ENCODE measurements at regions not wholly inside any gene's neighbourhood (a gene's known extent, or its start where the extent isn't known, plus 50 kb on each side); places are given as distances from the start of the nearest gene placed in this dataset.

DNA sequence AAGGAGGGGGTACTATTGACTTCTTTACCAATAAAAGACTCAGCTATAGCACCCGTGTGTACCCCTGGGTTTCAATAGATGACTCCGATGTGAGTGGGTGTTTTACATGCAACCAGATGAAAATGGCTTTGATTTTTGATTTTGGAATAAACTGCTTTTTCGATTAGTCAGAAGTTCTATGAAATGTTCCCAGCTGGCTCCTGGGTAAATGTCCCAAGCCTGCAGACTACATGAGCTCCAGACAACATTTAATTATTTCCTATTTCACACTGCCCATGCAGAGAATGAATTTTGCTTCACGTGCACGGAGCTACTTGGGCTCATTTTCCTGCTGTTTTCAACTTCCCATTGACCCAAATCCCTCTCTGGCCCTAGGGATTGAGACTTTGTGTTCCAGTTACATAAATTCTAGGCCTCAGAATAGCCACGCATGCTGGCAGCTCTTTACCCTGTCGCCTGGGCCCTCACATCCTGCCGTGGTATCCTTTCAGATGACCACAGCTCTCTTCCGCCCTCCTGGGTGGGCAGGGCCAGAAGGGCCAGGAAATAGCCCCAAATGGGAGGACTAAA, 59.7 kb downstream of the GPR6 start:
- peak in 1 of 2 donors; percentile 50 for DNase-seq (ENCODE audit: low spot score in 2 of 2)
- intact Hi-C loops (cut with DNase I; ENCODE audit: low total_unique reads) = loop anchor here (5.0 kb wide), 1 partner anchor 336 kb away; no protein-coding TSS in a partner anchor
- TF ChIP-seq POLR2A (IDR thresholded peaks at IDR 0.05) = no peak
- TF ChIP-seq, protein P1, sequence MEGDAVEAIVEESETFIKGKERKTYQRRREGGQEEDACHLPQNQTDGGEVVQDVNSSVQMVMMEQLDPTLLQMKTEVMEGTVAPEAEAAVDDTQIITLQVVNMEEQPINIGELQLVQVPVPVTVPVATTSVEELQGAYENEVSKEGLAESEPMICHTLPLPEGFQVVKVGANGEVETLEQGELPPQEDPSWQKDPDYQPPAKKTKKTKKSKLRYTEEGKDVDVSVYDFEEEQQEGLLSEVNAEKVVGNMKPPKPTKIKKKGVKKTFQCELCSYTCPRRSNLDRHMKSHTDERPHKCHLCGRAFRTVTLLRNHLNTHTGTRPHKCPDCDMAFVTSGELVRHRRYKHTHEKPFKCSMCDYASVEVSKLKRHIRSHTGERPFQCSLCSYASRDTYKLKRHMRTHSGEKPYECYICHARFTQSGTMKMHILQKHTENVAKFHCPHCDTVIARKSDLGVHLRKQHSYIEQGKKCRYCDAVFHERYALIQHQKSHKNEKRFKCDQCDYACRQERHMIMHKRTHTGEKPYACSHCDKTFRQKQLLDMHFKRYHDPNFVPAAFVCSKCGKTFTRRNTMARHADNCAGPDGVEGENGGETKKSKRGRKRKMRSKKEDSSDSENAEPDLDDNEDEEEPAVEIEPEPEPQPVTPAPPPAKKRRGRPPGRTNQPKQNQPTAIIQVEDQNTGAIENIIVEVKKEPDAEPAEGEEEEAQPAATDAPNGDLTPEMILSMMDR (IDR thresholded peaks at IDR 0.05) = no peak
- 59 to 71% methylated on average over 9 of the region's 9 CpGs for WGBS, 2 donors
- no peak overlapping the region for H3K4me3 ChIP-seq (ENCODE audit: low read depth, poor library complexity, severe bottlenecking)

DNA sequence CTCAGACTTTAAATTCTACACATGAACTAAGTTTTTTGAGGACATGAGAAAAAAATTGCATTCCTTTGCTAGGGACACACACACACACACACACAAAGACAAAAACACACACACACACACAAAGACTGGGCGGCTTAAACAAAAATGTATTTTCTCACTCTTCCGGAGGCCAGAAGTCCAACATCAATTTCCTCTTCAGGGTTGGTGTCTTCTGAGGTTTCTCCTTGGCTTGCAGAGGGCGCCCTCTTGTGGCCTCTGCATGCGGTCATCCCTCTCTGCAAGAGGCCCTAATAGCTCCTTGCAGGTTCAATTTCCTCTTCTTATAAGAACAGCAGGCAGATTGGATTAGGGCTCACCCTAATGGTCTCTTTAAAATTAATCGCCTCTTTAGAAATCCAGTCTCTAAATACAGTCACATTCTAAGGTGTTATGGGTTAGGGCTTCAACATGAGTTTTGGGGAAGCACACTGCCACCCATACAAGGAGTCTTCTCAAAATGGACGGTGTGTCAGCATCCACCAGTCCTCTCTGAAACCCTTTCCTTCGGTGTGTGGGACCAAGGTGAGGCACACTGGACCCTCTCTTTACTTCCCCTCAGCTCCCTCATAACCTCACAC, 61.4 kb downstream of the GPR6 start:
- H3K4me3 ChIP-seq (ENCODE audit: low read depth, poor library complexity, severe bottlenecking) = no peak overlapping the region
- TF ChIP-seq, protein P1 (IDR thresholded peaks at IDR 0.05) = peak in 1 of 3 donors; percentile 73
- TF ChIP-seq POLR2A (IDR thresholded peaks at IDR 0.05) = no peak
- intact Hi-C loops (cut with DNase I; ENCODE audit: low total_unique reads) = loop anchor here (5.0 kb wide), 1 partner anchor 337 kb away; no protein-coding TSS in a partner anchor
- 12 to 16% methylated on average over 7 of the region's 7 CpGs for WGBS, 2 donors
- DNase-seq (ENCODE audit: low spot score in 2 of 2) = peak; percentile 86 to 97

DNA sequence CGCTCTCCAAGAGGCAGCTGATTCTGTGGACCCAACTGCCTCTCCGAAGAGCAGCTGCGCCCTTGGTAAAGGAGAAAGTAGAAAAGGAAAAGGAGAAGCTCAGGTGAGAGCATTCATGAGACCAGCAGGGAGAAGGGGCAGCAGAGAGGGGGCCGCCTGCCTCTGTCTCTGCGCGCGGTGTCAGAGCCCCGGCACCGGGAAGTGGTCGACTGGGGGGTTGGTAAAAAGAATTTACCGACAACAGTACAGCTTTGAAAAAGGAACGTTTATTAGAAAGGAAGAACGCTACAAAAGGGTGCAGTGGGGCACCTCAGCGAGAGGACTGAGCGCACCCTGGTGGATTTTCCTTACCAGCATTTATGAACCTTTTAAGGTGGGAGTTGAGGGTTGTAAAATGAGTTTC, 61.9 kb downstream of the GPR6 start:
- intact Hi-C loops (cut with DNase I; ENCODE audit: low total_unique reads) = loop anchor here (5.0 to 10.0 kb wide), 2 partner anchors 145 to 338 kb away; partner anchors contain the start of gene CDC40
- TF ChIP-seq, protein P1 (IDR thresholded peaks at IDR 0.05) = no peak
- no peak for TF ChIP-seq POLR2A (IDR thresholded peaks at IDR 0.05)
- DNase-seq (ENCODE audit: low spot score in 2 of 2) = peak in 1 of 2 donors; percentile 78
- 38 to 40% methylated on average over 15 of the region's 15 CpGs for WGBS, 2 donors
- no peak overlapping the region for H3K4me3 ChIP-seq (ENCODE audit: low read depth, poor library complexity, severe bottlenecking)

DNA sequence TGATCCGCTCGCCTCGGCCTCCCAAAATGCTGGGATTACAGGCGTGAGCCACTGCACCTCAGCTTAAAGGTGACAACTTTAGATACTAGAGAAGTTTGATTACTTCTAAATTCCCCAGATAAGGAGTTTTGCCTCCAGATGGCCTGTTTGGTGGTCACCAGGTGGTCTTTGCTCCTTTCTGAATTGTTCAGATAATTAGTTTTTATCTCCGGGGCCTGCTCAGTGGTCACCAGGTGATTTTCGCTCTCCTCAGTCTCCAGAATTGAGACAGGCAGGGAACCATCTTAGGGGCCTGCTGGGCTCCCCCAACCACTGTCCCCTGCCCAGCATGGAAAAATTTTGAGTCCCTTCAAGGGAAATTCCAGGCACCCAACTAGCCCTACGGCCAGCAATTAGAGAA, 62.6 kb downstream of the GPR6 start:
- peak in 1 of 2 donors; percentile 68 for DNase-seq (ENCODE audit: low spot score in 2 of 2)
- TF ChIP-seq, protein P1 (IDR thresholded peaks at IDR 0.05) = no peak
- no peak for TF ChIP-seq POLR2A (IDR thresholded peaks at IDR 0.05)
- intact Hi-C loops (cut with DNase I; ENCODE audit: low total_unique reads) = loop anchor here (10.0 kb wide), 1 partner anchor 144 kb away; the partner anchor contains the start of gene CDC40

DNA sequence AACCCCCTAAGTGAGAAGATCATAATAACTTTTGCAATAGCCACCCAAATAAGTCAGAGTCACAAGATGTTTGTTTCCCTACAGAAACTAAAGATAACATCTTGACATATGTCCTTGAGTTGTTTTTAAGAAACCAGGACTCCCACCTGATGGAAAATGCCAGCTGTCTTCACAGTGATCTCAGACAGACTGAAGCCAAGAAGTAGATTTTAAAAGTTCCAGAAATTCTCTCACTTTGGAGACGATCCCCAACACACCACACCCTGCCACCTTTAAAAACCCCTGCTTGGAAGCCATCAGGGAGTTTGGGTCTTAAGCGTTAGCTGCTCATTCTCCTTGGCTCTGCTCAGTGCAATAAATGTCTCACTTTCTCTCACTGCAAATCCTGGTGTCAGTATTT, 63.0 kb downstream of the GPR6 start:
- peak in 1 of 2 donors; percentile 25 for DNase-seq (ENCODE audit: low spot score in 2 of 2)
- no peak for TF ChIP-seq POLR2A (IDR thresholded peaks at IDR 0.05)
- H3K4me3 ChIP-seq (ENCODE audit: low read depth, poor library complexity, severe bottlenecking) = no peak overlapping the region
- WGBS, 2 donors = 30 to 35% methylated on average over 2 of the region's 2 CpGs
- intact Hi-C loops (cut with DNase I; ENCODE audit: low total_unique reads) = loop anchor here (10.0 kb wide), 1 partner anchor 144 kb away; the partner anchor contains the start of gene CDC40

More for the DNA sequence above, 62.6 kb downstream of the GPR6 start:
- 86 to 92% methylated on average over 7 of the region's 7 CpGs for WGBS, 2 donors
- H3K4me3 ChIP-seq (ENCODE audit: low read depth, poor library complexity, severe bottlenecking) = no peak overlapping the region

DNA sequence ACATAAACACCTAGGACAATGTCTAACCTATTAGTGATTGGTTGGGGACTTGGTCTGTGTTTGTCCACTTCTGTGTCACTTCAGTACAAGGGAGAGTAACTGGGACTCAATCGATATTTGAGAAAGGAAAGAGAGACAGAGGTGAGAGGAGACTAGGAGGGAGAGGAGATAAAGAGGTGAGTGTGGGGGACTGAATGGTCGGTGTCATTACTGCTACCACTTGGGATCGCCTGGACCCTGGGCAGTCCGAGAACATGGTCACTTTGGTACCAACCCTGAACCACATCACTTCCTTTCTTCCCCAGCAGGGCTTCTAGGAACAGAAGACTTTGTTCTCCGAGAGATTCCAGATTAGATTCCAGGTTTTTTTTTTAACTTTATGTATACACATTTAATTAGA, 63.7 kb downstream of the GPR6 start:
- DNase-seq (ENCODE audit: low spot score in 2 of 2) = peak in 1 of 2 donors; percentile 58
- intact Hi-C loops (cut with DNase I; ENCODE audit: low total_unique reads) = loop anchor here (10.0 kb wide), 1 partner anchor 143 kb away; the partner anchor contains the start of gene CDC40
- TF ChIP-seq, protein P1 (IDR thresholded peaks at IDR 0.05) = no peak
- TF ChIP-seq POLR2A (IDR thresholded peaks at IDR 0.05) = no peak
- WGBS, 2 donors = 87 to 88% methylated on average over 5 of the region's 5 CpGs
- no peak overlapping the region for H3K4me3 ChIP-seq (ENCODE audit: low read depth, poor library complexity, severe bottlenecking)

Measured in lower leg skin (tissue), 4 donors.